ENCODE measurements at regions not wholly inside any gene's neighbourhood (a gene's known extent, or its start where the extent isn't known, plus 50 kb on each side); places are given as distances from the start of the nearest gene placed in this dataset.
A peak's percentile ranks its signal among the peaks of the same experiment; 100 is the strongest.

DNA sequence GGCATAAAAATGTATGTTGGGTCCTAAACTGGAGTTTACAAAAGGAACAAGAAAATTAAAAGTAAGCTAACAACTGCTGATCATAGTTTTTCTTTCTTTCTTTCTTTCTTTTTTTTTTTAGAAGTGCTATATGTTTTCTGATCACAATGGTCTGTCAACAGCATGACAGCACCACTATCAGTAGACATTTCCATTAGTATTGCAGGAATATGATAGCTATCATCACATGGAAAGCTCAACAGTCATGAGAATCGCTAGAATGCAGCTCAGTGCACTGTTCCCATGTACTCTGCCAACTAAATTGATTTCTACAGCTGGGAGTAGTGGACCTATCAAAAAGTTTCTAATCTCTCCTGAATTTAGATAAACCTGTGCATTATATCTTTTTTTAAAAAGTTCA is 950.3 kb upstream of the ACVR2A start:
- intact Hi-C loops (cut with DNase I; ENCODE audit: low total_unique reads), result no loop called here
- Histone ChIP-seq H3K36me3 (no peaks in the 10 kb centered on the region), H3K4me3 (no peak overlapping the region), H3K27ac (no peak overlapping the region), H3K4me1 (no peaks in the 10 kb centered on the region), H3K27me3 (no peaks in the 10 kb centered on the region), H3K9me3 (no peaks in the 10 kb centered on the region)
- DNase-seq, result no peak
- TF ChIP-seq, protein P1, sequence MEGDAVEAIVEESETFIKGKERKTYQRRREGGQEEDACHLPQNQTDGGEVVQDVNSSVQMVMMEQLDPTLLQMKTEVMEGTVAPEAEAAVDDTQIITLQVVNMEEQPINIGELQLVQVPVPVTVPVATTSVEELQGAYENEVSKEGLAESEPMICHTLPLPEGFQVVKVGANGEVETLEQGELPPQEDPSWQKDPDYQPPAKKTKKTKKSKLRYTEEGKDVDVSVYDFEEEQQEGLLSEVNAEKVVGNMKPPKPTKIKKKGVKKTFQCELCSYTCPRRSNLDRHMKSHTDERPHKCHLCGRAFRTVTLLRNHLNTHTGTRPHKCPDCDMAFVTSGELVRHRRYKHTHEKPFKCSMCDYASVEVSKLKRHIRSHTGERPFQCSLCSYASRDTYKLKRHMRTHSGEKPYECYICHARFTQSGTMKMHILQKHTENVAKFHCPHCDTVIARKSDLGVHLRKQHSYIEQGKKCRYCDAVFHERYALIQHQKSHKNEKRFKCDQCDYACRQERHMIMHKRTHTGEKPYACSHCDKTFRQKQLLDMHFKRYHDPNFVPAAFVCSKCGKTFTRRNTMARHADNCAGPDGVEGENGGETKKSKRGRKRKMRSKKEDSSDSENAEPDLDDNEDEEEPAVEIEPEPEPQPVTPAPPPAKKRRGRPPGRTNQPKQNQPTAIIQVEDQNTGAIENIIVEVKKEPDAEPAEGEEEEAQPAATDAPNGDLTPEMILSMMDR (IDR thresholded peaks at IDR 0.05), result no peak
- TF ChIP-seq POLR2A (IDR thresholded peaks at IDR 0.05), result no peak

DNA sequence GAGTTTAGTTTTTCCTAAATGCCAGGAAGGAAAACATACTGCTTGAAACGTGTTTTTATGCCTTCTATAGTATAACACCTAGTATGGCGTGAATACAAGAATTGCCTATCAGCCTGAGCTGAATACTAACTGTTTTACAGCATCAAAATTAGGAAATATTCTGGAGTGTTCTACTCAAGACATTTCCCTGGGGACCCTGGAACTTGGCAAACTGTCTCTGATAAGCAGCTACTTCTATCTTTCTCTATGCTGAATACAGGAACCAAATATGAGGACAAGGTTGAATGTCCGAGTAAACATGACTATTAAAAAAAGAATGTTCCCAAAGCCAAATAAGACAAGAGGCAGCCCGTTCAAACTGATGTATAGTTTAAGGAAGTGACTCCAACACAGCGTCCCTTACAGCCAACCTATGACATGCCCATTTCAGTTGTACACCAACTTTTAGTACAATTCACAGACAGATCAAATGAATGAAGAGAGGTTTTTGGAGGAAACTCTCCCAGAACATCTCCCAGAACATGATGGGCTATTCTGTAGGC is 951.3 kb upstream of the ACVR2A start:
- Histone ChIP-seq H3K4me3 (no peak overlapping the region), H3K4me1 (no peaks in the 10 kb centered on the region), H3K36me3 (no peaks in the 10 kb centered on the region), H3K9me3 (no peaks in the 10 kb centered on the region), H3K27me3 (no peaks in the 10 kb centered on the region), H3K27ac (no peak overlapping the region)
- intact Hi-C loops (cut with DNase I; ENCODE audit: low total_unique reads), result no loop called here
- no peak for DNase-seq
- TF ChIP-seq POLR2A (IDR thresholded peaks at IDR 0.05), result no peak
- TF ChIP-seq, protein P1 (IDR thresholded peaks at IDR 0.05), result no peak

DNA sequence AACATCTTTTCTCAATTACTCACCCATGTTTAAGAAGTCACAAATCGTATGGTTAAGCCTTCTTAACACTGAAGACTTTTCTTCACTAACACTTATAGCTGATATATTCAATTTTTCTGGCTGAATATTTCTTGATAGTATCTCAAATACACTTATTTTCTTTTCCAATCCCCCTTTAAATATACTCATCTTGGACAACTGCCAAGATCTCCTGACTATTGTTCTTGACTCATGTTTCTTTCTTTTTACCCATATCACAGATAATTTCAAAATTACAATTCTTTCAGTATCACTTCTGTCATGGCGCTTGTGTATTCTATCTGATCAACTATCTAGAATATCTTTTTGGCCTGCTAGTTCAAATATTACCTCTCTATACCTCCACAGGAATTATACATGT is 954.3 kb upstream of the ACVR2A start:
- no peak overlapping the region for H3K4me3 ChIP-seq
- TF ChIP-seq POLR2A (IDR thresholded peaks at IDR 0.05), result no peak
- TF ChIP-seq, protein P1 (IDR thresholded peaks at IDR 0.05), result no peak
- no peak overlapping the region for H3K27ac ChIP-seq
- H3K4me1 ChIP-seq, result no peaks in the 10 kb centered on the region
- H3K36me3 ChIP-seq, result no peaks in the 10 kb centered on the region
- DNase-seq, result no peak
- H3K27me3 ChIP-seq, result no peaks in the 10 kb centered on the region
- intact Hi-C loops (cut with DNase I; ENCODE audit: low total_unique reads), result no loop called here
- H3K9me3 ChIP-seq, result no peaks in the 10 kb centered on the region

DNA sequence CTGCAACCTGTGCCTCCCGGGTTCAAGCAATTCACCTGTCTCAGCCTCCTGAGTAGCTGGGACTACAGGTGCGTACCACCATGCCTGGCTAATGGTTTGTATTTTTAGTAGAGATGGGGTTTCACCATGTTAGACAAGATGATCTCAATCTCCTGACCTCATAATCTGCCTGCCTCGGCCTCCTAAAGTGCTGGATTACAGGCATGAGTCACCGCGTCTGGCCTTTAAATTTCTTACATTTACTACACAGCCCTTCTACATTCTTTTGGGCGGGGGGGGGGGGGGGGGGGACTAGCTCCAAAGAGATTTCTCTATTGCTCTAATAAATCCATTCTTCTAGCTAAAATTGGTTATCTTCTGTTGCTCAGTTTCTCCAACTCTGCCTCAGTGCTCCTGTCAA is 964.9 kb upstream of the ACVR2A start:
- Histone ChIP-seq H3K9me3 (no peaks in the 10 kb centered on the region), H3K4me1 (no peaks in the 10 kb centered on the region), H3K4me3 (no peak overlapping the region), H3K27me3 (no peaks in the 10 kb centered on the region), H3K27ac (no peak overlapping the region), H3K36me3 (no peaks in the 10 kb centered on the region)
- no peak for DNase-seq
- intact Hi-C loops (cut with DNase I; ENCODE audit: low total_unique reads), result no loop called here
- no peak for TF ChIP-seq POLR2A (IDR thresholded peaks at IDR 0.05)
- TF ChIP-seq, protein P1 (IDR thresholded peaks at IDR 0.05), result no peak

DNA sequence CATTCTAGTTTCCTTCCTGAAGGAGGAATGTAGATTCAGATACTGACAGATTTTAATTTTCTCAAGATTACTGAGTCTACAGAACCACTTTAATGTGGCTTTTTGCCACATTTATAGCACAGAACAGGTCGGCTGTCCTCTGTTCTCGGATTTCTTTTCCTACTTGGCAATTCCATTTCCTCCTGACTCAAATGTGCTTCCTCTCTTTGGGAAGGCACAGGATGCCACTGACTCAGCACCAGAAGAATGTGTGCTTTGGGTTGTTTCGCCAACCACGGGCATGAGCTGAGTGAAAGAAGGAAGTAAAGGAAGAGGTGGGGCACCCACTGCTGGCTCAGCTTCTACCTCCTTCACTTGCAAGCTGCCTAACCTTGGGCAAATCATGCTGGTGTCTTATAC is 970.6 kb upstream of the ACVR2A start:
- Histone ChIP-seq H3K4me1 (no peaks in the 10 kb centered on the region), H3K4me3 (no peak overlapping the region), H3K9me3 (no peaks in the 10 kb centered on the region), H3K27ac (no peak overlapping the region), H3K27me3 (no peaks in the 10 kb centered on the region), H3K36me3 (no peaks in the 10 kb centered on the region)
- intact Hi-C loops (cut with DNase I; ENCODE audit: low total_unique reads), result no loop called here
- TF ChIP-seq, protein P1 (IDR thresholded peaks at IDR 0.05), result no peak
- no peak for TF ChIP-seq POLR2A (IDR thresholded peaks at IDR 0.05)
- DNase-seq, result peak; percentile 13 to 47

All from uterus (tissue), 3 donors.